ENCODE measurements at regions not wholly inside any gene's neighbourhood (a gene's known extent, or its start where the extent isn't known, plus 50 kb on each side); places are given as distances from the start of the nearest gene placed in this dataset.

DNA sequence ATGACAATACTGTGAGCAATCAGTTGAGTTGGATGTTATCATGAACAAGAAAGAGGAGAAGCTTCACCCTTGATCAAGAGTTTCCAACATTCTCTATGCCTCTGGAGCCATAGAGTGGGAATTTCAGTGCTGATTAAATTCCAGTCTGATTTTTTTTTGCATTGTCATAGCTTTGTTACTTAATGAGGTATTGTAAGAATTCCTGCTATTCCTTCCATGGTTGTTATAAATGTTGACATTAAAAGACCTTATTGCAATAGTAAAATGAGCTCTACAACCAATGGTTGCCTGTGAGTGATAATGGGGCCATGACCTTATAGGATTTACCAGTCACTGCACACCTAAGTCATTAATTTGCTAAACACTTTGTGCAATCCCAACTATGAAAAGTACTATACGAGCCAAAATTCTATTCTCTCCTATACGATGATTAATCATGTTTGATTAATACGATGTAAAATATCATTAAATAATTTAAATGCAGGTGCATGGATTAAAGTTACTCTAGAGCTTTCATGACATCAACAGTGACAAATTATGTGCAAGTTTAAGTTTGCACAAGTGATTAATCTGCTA, 353.2 kb upstream of the KLF6 start:
- H3K27me3 Mint-ChIP-seq (ENCODE audit: low read depth), result no peaks in the 10 kb centered on the region; the same call in 1 of the 2 replicates
- Histone ChIP-seq H4K8ac (replicated peaks; ENCODE audit: insufficient read length, low read depth, low read length) (no peak overlapping the region), H3K9ac (ENCODE audit: extremely low read depth, insufficient read length, low read length) (no peak overlapping the region), H2AFZ (ENCODE audit: low read length) (no peak overlapping the region), H3K27me3 (ENCODE audit: insufficient read depth, low read length) (no peaks in the 10 kb centered on the region), H2BK5ac (ENCODE audit: insufficient read length, low read length) (no peak overlapping the region), H3K56ac (ENCODE audit: insufficient read length, low read depth, low read length) (no peak overlapping the region), H2BK12ac (ENCODE audit: insufficient read length, low read depth, low read length) (no peak overlapping the region), H3K4ac (ENCODE audit: low read depth, low read length) (no peak overlapping the region), H3K79me1 (ENCODE audit: insufficient read depth, low read depth, low read length, poor library complexity, severe bottlenecking) (no peaks in the 10 kb centered on the region), H4K20me1 (ENCODE audit: control insufficient read depth, insufficient read depth, insufficient read length) (no peaks in the 10 kb centered on the region), H3K18ac (ENCODE audit: insufficient read length, low read depth, low read length) (no peak overlapping the region), H3K27ac (ENCODE audit: insufficient read length, low read depth, low read length) (no peak overlapping the region), H3K14ac (ENCODE audit: insufficient read depth, low read length) (no peak overlapping the region), H2BK15ac (ENCODE audit: low read depth, low read length) (no peak overlapping the region), H4K91ac (ENCODE audit: insufficient read length, low read depth, low read length) (no peak overlapping the region), H3K79me2 (ENCODE audit: insufficient read depth, low read length) (no peaks in the 10 kb centered on the region), H3K4me2 (ENCODE audit: insufficient read depth, insufficient read length, low read length) (no peak overlapping the region), H3K4me1 (ENCODE audit: insufficient read depth, low read length) (no peaks in the 10 kb centered on the region), H4K5ac (ENCODE audit: insufficient read length, low read depth, low read length) (no peak overlapping the region), H3K9me3 (ENCODE audit: control insufficient read depth, low read depth, low read length) (no peaks in the 10 kb centered on the region), H2BK20ac (ENCODE audit: low read depth, low read length, poor library complexity, severe bottlenecking) (no peak overlapping the region), H2AK5ac (ENCODE audit: insufficient read length, low read length) (no peak overlapping the region), H3T11ph (ENCODE audit: low read length) (no peak overlapping the region), H2BK120ac (ENCODE audit: low read depth, low read length, poor library complexity, severe bottlenecking) (no peak overlapping the region), H3K23ac (ENCODE audit: insufficient read length, low read depth, low read length) (no peak overlapping the region), H3K23me2 (ENCODE audit: insufficient read length, low read depth, low read length, poor library complexity, severe bottlenecking) (no peaks in the 10 kb centered on the region)
- peaks cover 2 to 3% of the 10 kb centered on the region in 2 experiments; a peak in 3 of 4 replicates for H3K4me1 Mint-ChIP-seq
- no peak for TF ChIP-seq CTCF (conservative IDR thresholded peaks at IDR 0.05)
- H3K4me3 Mint-ChIP-seq, result no peak overlapping the region
- H3K36me3 Mint-ChIP-seq (ENCODE audit: insufficient read depth in 1 of 3, low read depth in 3 of 3), result peaks cover 12 to 25% (median 13%) of the 10 kb centered on the region in 3 experiments
- no peak overlapping the region for H3K27ac Mint-ChIP-seq
- DNase-seq, result no peak
- H3K9me3 Mint-ChIP-seq, result peaks cover 28 to 29% of the 10 kb centered on the region in 2 experiments
- WGBS (ENCODE audit: extremely low coverage, insufficient read length, low lambda C conversion rate), result no CpG with 5 or more reads among the region's 3 CpGs
